ENCODE measurements at regions not wholly inside any gene's neighbourhood (a gene's known extent, or its start where the extent isn't known, plus 50 kb on each side); places are given as distances from the start of the nearest gene placed in this dataset.

- no peak for TF ChIP-seq CTCF (IDR thresholded peaks at IDR 0.05)
- no peak for TF ChIP-seq POLR2A (IDR thresholded peaks at IDR 0.05)
Observed at GRCh38 chr2:66273933-66274490, 160.9 kb upstream of the MEIS1 start.
